ENCODE measurements at regions not wholly inside any gene's neighbourhood (a gene's known extent, or its start where the extent isn't known, plus 50 kb on each side); places are given as distances from the start of the nearest gene placed in this dataset.

- H3K4me3 ChIP-seq (ENCODE audit: low read depth, low read length) = no peak overlapping the region
- DNase-seq (ENCODE audit: low read depth) = no peak
- no peak for TF ChIP-seq CTCF (IDR thresholded peaks at IDR 0.05; ENCODE audit: insufficient read depth, low read length)
Observed at GRCh38 chr15:69522361-69522760, 69.7 kb downstream of the RPLP1 start.

- H3K4me3 ChIP-seq (ENCODE audit: low read depth, low read length) = no peak overlapping the region
- DNase-seq (ENCODE audit: low read depth) = peak; percentile 82
- peak; percentile 83 for TF ChIP-seq CTCF (IDR thresholded peaks at IDR 0.05; ENCODE audit: insufficient read depth, low read length)
Observed at GRCh38 chr15:69523010-69524001, 70.7 kb downstream of the RPLP1 start.

- no peak overlapping the region for H3K4me3 ChIP-seq (ENCODE audit: low read depth, low read length)
- TF ChIP-seq CTCF (IDR thresholded peaks at IDR 0.05; ENCODE audit: insufficient read depth, low read length) = no peak
- no peak for DNase-seq (ENCODE audit: low read depth)
Observed at GRCh38 chr15:69524296-69524695, 71.7 kb downstream of the RPLP1 start.

GRCh38 chr15:69524814-69525213 lies 72.2 kb downstream of the RPLP1 start:
- no peak overlapping the region for H3K4me3 ChIP-seq (ENCODE audit: low read depth, low read length)
- no peak for TF ChIP-seq CTCF (IDR thresholded peaks at IDR 0.05; ENCODE audit: insufficient read depth, low read length)
- no peak for DNase-seq (ENCODE audit: low read depth)

- no peak overlapping the region for H3K4me3 ChIP-seq (ENCODE audit: low read depth, low read length)
- no peak for DNase-seq (ENCODE audit: low read depth)
- no peak for TF ChIP-seq CTCF (IDR thresholded peaks at IDR 0.05; ENCODE audit: insufficient read depth, low read length)
Observed at GRCh38 chr15:69525543-69525942, 72.9 kb downstream of the RPLP1 start.

GRCh38 chr15:69526081-69527061 lies 73.8 kb downstream of the RPLP1 start:
- DNase-seq (ENCODE audit: low read depth) = peak; percentile 12
- H3K4me3 ChIP-seq (ENCODE audit: low read depth, low read length) = no peak overlapping the region
- TF ChIP-seq CTCF (IDR thresholded peaks at IDR 0.05; ENCODE audit: insufficient read depth, low read length) = no peak
